Fibroblast of peridontal ligament (primary cell): ENCODE measurements at regions not wholly inside any gene's neighbourhood (a gene's known extent, or its start where the extent isn't known, plus 50 kb on each side); places are given as distances from the start of the nearest gene placed in this dataset.

Experiments used
- DNase-seq: peaks from one replicate; pipeline ENCODE4 v3.0.0-alpha.2; 2010; ENCODE audit errors: extremely low read depth

- no peak for DNase-seq
Observed at GRCh38 chr18:42401131-42401673, 446.2 kb downstream of the PIK3C3 start.

GRCh38 chr18:42404151-42404550 lies 449.1 kb downstream of the PIK3C3 start:
- no peak for DNase-seq

- DNase-seq = no peak
Observed at GRCh38 chr18:42409005-42409404, 454.0 kb downstream of the PIK3C3 start.

GRCh38 chr18:42412281-42412680 lies 457.2 kb downstream of the PIK3C3 start:
- no peak for DNase-seq

- DNase-seq = no peak
Observed at GRCh38 chr18:42412896-42413295, 457.9 kb downstream of the PIK3C3 start.

GRCh38 chr18:42413870-42414269 lies 458.8 kb downstream of the PIK3C3 start:
- peak; percentile 5 for DNase-seq

GRCh38 chr18:42414756-42415454 lies 459.9 kb downstream of the PIK3C3 start:
- peak; percentile 54 for DNase-seq

GRCh38 chr18:42417189-42417588 lies 462.2 kb downstream of the PIK3C3 start:
- no peak for DNase-seq

GRCh38 chr18:42418121-42418520 lies 463.1 kb downstream of the PIK3C3 start:
- DNase-seq = no peak

GRCh38 chr18:42425025-42425424 lies 470.0 kb downstream of the PIK3C3 start:
- no peak for DNase-seq

- no peak for DNase-seq
Observed at GRCh38 chr18:42426496-42427015, 471.5 kb downstream of the PIK3C3 start.

- DNase-seq = no peak
Observed at GRCh38 chr18:42429196-42429595, 474.2 kb downstream of the PIK3C3 start.

- no peak for DNase-seq
Observed at GRCh38 chr18:42436222-42436765, 481.3 kb downstream of the PIK3C3 start.

- DNase-seq = no peak
Observed at GRCh38 chr18:42437001-42437400, 482.0 kb downstream of the PIK3C3 start.

- DNase-seq = no peak
Observed at GRCh38 chr18:42437646-42438045, 482.6 kb downstream of the PIK3C3 start.

GRCh38 chr18:42442656-42443055 lies 487.6 kb downstream of the PIK3C3 start:
- no peak for DNase-seq

- DNase-seq = no peak
Observed at GRCh38 chr18:42444349-42444748, 489.3 kb downstream of the PIK3C3 start.

- no peak for DNase-seq
Observed at GRCh38 chr18:42445359-42445758, 490.3 kb downstream of the PIK3C3 start.

- DNase-seq = peak; percentile 13
Observed at GRCh38 chr18:42446195-42446594, 491.2 kb downstream of the PIK3C3 start.

- no peak for DNase-seq
Observed at GRCh38 chr18:42447688-42448087, 492.7 kb downstream of the PIK3C3 start.

GRCh38 chr18:42458226-42458625 lies 503.2 kb downstream of the PIK3C3 start:
- no peak for DNase-seq

- DNase-seq = no peak
Observed at GRCh38 chr18:42459873-42460272, 504.8 kb downstream of the PIK3C3 start.

- DNase-seq = no peak
Observed at GRCh38 chr18:42471885-42472284, 516.9 kb downstream of the PIK3C3 start.
